ENCODE measurements at regions not wholly inside any gene's neighbourhood (a gene's known extent, or its start where the extent isn't known, plus 50 kb on each side); places are given as distances from the start of the nearest gene placed in this dataset.

GRCh38 chr10:15462253-15462897, 91.3 kb upstream of the FAM171A1 start:
- Histone ChIP-seq H3K4me3 (ENCODE audit: insufficient read depth, low read depth, low read length) (no peak overlapping the region), H3K36me3 (replicated peaks; ENCODE audit: control insufficient read depth, insufficient read depth, low read length) (no peaks in the 10 kb centered on the region), H3K27me3 (ENCODE audit: control insufficient read depth, insufficient read depth, low read length) (peaks cover 4% of the 10 kb centered on the region; the same call in 1 of the 2 replicates)
- DNase-seq, result no peak

GRCh38 chr10:15461353-15462108, 90.4 kb upstream of the FAM171A1 start:
- Histone ChIP-seq H3K36me3 (replicated peaks; ENCODE audit: control insufficient read depth, insufficient read depth, low read length) (no peaks in the 10 kb centered on the region), H3K4me3 (ENCODE audit: insufficient read depth, low read depth, low read length) (no peak overlapping the region), H3K27me3 (ENCODE audit: control insufficient read depth, insufficient read depth, low read length) (no peaks in the 10 kb centered on the region; the same call in 1 of the 2 replicates)
- DNase-seq, result no peak

- Histone ChIP-seq H3K36me3 (replicated peaks; ENCODE audit: control insufficient read depth, insufficient read depth, low read length) (no peaks in the 10 kb centered on the region), H3K4me3 (ENCODE audit: insufficient read depth, low read depth, low read length) (no peak overlapping the region), H3K27me3 (ENCODE audit: control insufficient read depth, insufficient read depth, low read length) (no peaks in the 10 kb centered on the region; the same call in 1 of the 2 replicates)
- DNase-seq, result no peak
Observed at GRCh38 chr10:15460661-15461060, 89.6 kb upstream of the FAM171A1 start.

- no peak for DNase-seq
- Histone ChIP-seq H3K4me3 (ENCODE audit: insufficient read depth, low read depth, low read length) (no peak overlapping the region), H3K27me3 (ENCODE audit: control insufficient read depth, insufficient read depth, low read length) (no peaks in the 10 kb centered on the region), H3K36me3 (replicated peaks; ENCODE audit: control insufficient read depth, insufficient read depth, low read length) (no peaks in the 10 kb centered on the region)
Observed at GRCh38 chr10:15459218-15459617, 88.1 kb upstream of the FAM171A1 start.

GRCh38 chr10:15457382-15457781, 86.3 kb upstream of the FAM171A1 start:
- Histone ChIP-seq H3K27me3 (ENCODE audit: control insufficient read depth, insufficient read depth, low read length) (no peaks in the 10 kb centered on the region), H3K36me3 (replicated peaks; ENCODE audit: control insufficient read depth, insufficient read depth, low read length) (no peaks in the 10 kb centered on the region), H3K4me3 (ENCODE audit: insufficient read depth, low read depth, low read length) (no peak overlapping the region)
- no peak for DNase-seq

- H3K36me3 ChIP-seq (replicated peaks; ENCODE audit: control insufficient read depth, insufficient read depth, low read length), result no peaks in the 10 kb centered on the region
- H3K27me3 ChIP-seq (ENCODE audit: control insufficient read depth, insufficient read depth, low read length), result no peaks in the 10 kb centered on the region
- no peak overlapping the region for H3K4me3 ChIP-seq (ENCODE audit: insufficient read depth, low read depth, low read length)
- no peak for DNase-seq
Observed at GRCh38 chr10:15455456-15455855, 84.4 kb upstream of the FAM171A1 start.

- no peak overlapping the region for H3K4me3 ChIP-seq (ENCODE audit: insufficient read depth, low read depth, low read length)
- no peak for DNase-seq
- no peaks in the 10 kb centered on the region for H3K36me3 ChIP-seq (replicated peaks; ENCODE audit: control insufficient read depth, insufficient read depth, low read length)
- H3K27me3 ChIP-seq (ENCODE audit: control insufficient read depth, insufficient read depth, low read length), result no peaks in the 10 kb centered on the region
Observed at GRCh38 chr10:15453926-15454325, 82.8 kb upstream of the FAM171A1 start.

GRCh38 chr10:15453457-15453856, 82.4 kb upstream of the FAM171A1 start:
- Histone ChIP-seq H3K27me3 (ENCODE audit: control insufficient read depth, insufficient read depth, low read length) (no peaks in the 10 kb centered on the region), H3K36me3 (replicated peaks; ENCODE audit: control insufficient read depth, insufficient read depth, low read length) (no peaks in the 10 kb centered on the region), H3K4me3 (ENCODE audit: insufficient read depth, low read depth, low read length) (no peak overlapping the region)
- no peak for DNase-seq

GRCh38 chr10:15452545-15452944, 81.5 kb upstream of the FAM171A1 start:
- no peaks in the 10 kb centered on the region for H3K36me3 ChIP-seq (replicated peaks; ENCODE audit: control insufficient read depth, insufficient read depth, low read length)
- no peak for DNase-seq
- H3K27me3 ChIP-seq (ENCODE audit: control insufficient read depth, insufficient read depth, low read length), result no peaks in the 10 kb centered on the region
- H3K4me3 ChIP-seq (ENCODE audit: insufficient read depth, low read depth, low read length), result no peak overlapping the region

GRCh38 chr10:15451137-15452094, 80.3 kb upstream of the FAM171A1 start:
- Histone ChIP-seq H3K27me3 (ENCODE audit: control insufficient read depth, insufficient read depth, low read length) (no peaks in the 10 kb centered on the region), H3K36me3 (replicated peaks; ENCODE audit: control insufficient read depth, insufficient read depth, low read length) (no peaks in the 10 kb centered on the region), H3K4me3 (ENCODE audit: insufficient read depth, low read depth, low read length) (no peak overlapping the region)
- DNase-seq, result no peak

GRCh38 chr10:15448598-15448997, 77.5 kb upstream of the FAM171A1 start:
- DNase-seq, result no peak
- H3K36me3 ChIP-seq (replicated peaks; ENCODE audit: control insufficient read depth, insufficient read depth, low read length), result no peaks in the 10 kb centered on the region
- no peaks in the 10 kb centered on the region for H3K27me3 ChIP-seq (ENCODE audit: control insufficient read depth, insufficient read depth, low read length)
- H3K4me3 ChIP-seq (ENCODE audit: insufficient read depth, low read depth, low read length), result no peak overlapping the region

GRCh38 chr10:15445006-15445390, 73.9 kb upstream of the FAM171A1 start:
- Histone ChIP-seq H3K4me3 (ENCODE audit: insufficient read depth, low read depth, low read length) (no peak overlapping the region), H3K36me3 (replicated peaks; ENCODE audit: control insufficient read depth, insufficient read depth, low read length) (no peaks in the 10 kb centered on the region), H3K27me3 (ENCODE audit: control insufficient read depth, insufficient read depth, low read length) (no peaks in the 10 kb centered on the region)
- DNase-seq, result no peak

- Histone ChIP-seq H3K36me3 (replicated peaks; ENCODE audit: control insufficient read depth, insufficient read depth, low read length) (no peaks in the 10 kb centered on the region), H3K4me3 (ENCODE audit: insufficient read depth, low read depth, low read length) (no peak overlapping the region), H3K27me3 (ENCODE audit: control insufficient read depth, insufficient read depth, low read length) (no peaks in the 10 kb centered on the region)
- DNase-seq, result no peak
Observed at GRCh38 chr10:15444105-15445005, 73.3 kb upstream of the FAM171A1 start.

- DNase-seq, result no peak
- Histone ChIP-seq H3K4me3 (ENCODE audit: insufficient read depth, low read depth, low read length) (no peak overlapping the region), H3K36me3 (replicated peaks; ENCODE audit: control insufficient read depth, insufficient read depth, low read length) (no peaks in the 10 kb centered on the region), H3K27me3 (ENCODE audit: control insufficient read depth, insufficient read depth, low read length) (no peaks in the 10 kb centered on the region)
Observed at GRCh38 chr10:15442056-15442455, 71.0 kb upstream of the FAM171A1 start.

Data from H7 (cell line).